Fibroblast of lung (primary cell): ENCODE measurements at regions not wholly inside any gene's neighbourhood (a gene's known extent, or its start where the extent isn't known, plus 50 kb on each side); places are given as distances from the start of the nearest gene placed in this dataset.

ENCODE experiments used
- CTCF ChIP-seq, 2 donors: IDR thresholded peaks in 1 of 2; conservative IDR thresholded peaks in 1 of 2; 1 replicate in 1 of 2; 2 replicates in 1 of 2; pipeline ENCODE4 v1.5.1; 2011 to 2012; ENCODE audit warnings: low read length in 2 of 2, control low read depth in 1 of 2, inconsistent platforms in 1 of 2, low read depth in 1 of 2, mild to moderate bottlenecking in 1 of 2
- EZH2 ChIP-seq: IDR thresholded peaks from 2 replicates; pipeline ENCODE4 v1.5.1; 2012; ENCODE audit warnings: low read length, control low read depth, mild to moderate bottlenecking; ENCODE audit errors: missing control alignments

DNA sequence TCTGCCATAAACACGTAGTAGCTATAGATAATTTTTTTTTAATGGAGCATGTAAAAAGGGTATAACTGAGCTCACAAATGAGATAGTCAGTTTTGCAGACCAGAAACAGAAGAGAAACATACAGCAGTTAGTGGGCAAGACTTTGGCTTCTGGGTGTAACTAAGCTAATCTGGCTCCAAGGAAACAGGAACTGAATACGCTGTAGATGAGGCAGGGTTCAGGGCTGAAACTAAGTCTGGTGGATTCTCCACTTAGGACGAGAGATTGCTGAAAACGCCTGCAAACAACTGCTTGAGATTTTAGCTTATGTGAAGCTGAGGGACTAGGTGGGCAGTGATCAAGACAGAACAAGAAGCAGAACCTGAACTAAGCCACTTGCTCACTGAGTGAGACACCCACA is 91.7 kb downstream of the SMIM20 start:
- no peak for TF ChIP-seq CTCF (conservative IDR thresholded peaks at IDR 0.05 in 1 of 2, IDR thresholded peaks at IDR 0.05 in 1 of 2; ENCODE audit: low read depth in 1 of 2, low read length in 2 of 2)
- no peak for TF ChIP-seq EZH2
